WERI-Rb-1 (cell line): ENCODE measurements at regions not wholly inside any gene's neighbourhood (a gene's known extent, or its start where the extent isn't known, plus 50 kb on each side); places are given as distances from the start of the nearest gene placed in this dataset.
A peak's percentile ranks its signal among the peaks of the same experiment; 100 is the strongest.

Source experiments
- DNase-seq: peaks from one replicate; pipeline ENCODE4 v3.0.0-alpha.2; 2020
- H3K27ac ChIP-seq: fragments of 250-450 bp; sonication (Bioruptor Pico); 2 replicates; pipeline ENCODE4 v1.5.1; 2020; ENCODE audit warnings: mild to moderate bottlenecking, moderate library complexity
- H3K27me3 ChIP-seq: fragments of 250-450 bp; sonication (Bioruptor Pico); 2 replicates; pipeline ENCODE4 v1.5.1; 2021; ENCODE audit warnings: mild to moderate bottlenecking, low read depth, moderate library complexity; ENCODE audit not compliant: insufficient read depth, severe bottlenecking
- H3K36me3 ChIP-seq: fragments of 250-450 bp; sonication (Bioruptor Pico); 2 replicates; pipeline ENCODE4 v1.5.1; 2020; ENCODE audit warnings: mild to moderate bottlenecking, moderate library complexity
- H3K4me3 ChIP-seq: 2 replicates; pipeline ENCODE4 v1.5.1; 2011; ENCODE audit warnings: low read depth, mild to moderate bottlenecking, control low read depth, low read length
- H3K9me3 ChIP-seq: fragments of 250-450 bp; sonication (Bioruptor Pico); 2 replicates; pipeline ENCODE4 v1.5.1; 2021; ENCODE audit warnings: mild to moderate bottlenecking, moderate library complexity; ENCODE audit not compliant: severe bottlenecking
- CTCF ChIP-seq: IDR thresholded peaks from 2 replicates; pipeline ENCODE4 v1.5.1; 2011; ENCODE audit warnings: low read depth, mild to moderate bottlenecking, control low read depth, inconsistent platforms, low read length

GRCh38 chr2:34107811-34108210 lies 508.7 kb upstream of the FAM98A start:
- Histone ChIP-seq H3K4me3 (no peak overlapping the region), H3K9me3 (no peaks in the 10 kb centered on the region), H3K36me3 (no peaks in the 10 kb centered on the region), H3K27ac (no peak overlapping the region), H3K27me3 (no peaks in the 10 kb centered on the region)
- no peak for TF ChIP-seq CTCF
- no peak for DNase-seq

GRCh38 chr2:34105006-34105767 lies 506.1 kb upstream of the FAM98A start:
- no peak overlapping the region for H3K27ac ChIP-seq

GRCh38 chr2:34104601-34105000 lies 505.5 kb upstream of the FAM98A start:
- H3K27ac ChIP-seq = no peak overlapping the region
- H3K9me3 ChIP-seq = no peaks in the 10 kb centered on the region

More at GRCh38 chr2:34105006-34105767, 506.1 kb upstream of the FAM98A start:
- no peaks in the 10 kb centered on the region for H3K36me3 ChIP-seq
- no peak for TF ChIP-seq CTCF
- no peaks in the 10 kb centered on the region for H3K9me3 ChIP-seq
- no peaks in the 10 kb centered on the region for H3K27me3 ChIP-seq
- no peak for DNase-seq
- H3K4me3 ChIP-seq = no peak overlapping the region

GRCh38 chr2:34103437-34103836 lies 504.3 kb upstream of the FAM98A start:
- no peak for TF ChIP-seq CTCF
- Histone ChIP-seq H3K9me3 (no peaks in the 10 kb centered on the region), H3K27ac (no peak overlapping the region), H3K4me3 (no peak overlapping the region), H3K36me3 (no peaks in the 10 kb centered on the region), H3K27me3 (no peaks in the 10 kb centered on the region)
- no peak for DNase-seq

More at GRCh38 chr2:34104601-34105000, 505.5 kb upstream of the FAM98A start:
- DNase-seq = no peak
- Histone ChIP-seq H3K36me3 (no peaks in the 10 kb centered on the region), H3K27me3 (no peaks in the 10 kb centered on the region), H3K4me3 (no peak overlapping the region)
- TF ChIP-seq CTCF = no peak

- no peak for TF ChIP-seq CTCF
- DNase-seq = no peak
- no peaks in the 10 kb centered on the region for H3K27me3 ChIP-seq
- no peaks in the 10 kb centered on the region for H3K9me3 ChIP-seq
- H3K36me3 ChIP-seq = no peaks in the 10 kb centered on the region
- H3K4me3 ChIP-seq = no peak overlapping the region
- no peak overlapping the region for H3K27ac ChIP-seq
These were observed 503.2 kb upstream of the FAM98A start for GRCh38 chr2:34102339-34102738.

GRCh38 chr2:34099377-34099776 lies 500.3 kb upstream of the FAM98A start:
- no peaks in the 10 kb centered on the region for H3K9me3 ChIP-seq
- H3K36me3 ChIP-seq = no peaks in the 10 kb centered on the region
- H3K27ac ChIP-seq = no peak overlapping the region; the same call in 1 of the 2 replicates
- no peak overlapping the region for H3K4me3 ChIP-seq
- TF ChIP-seq CTCF = no peak
- peak; percentile 16 for DNase-seq
- no peaks in the 10 kb centered on the region for H3K27me3 ChIP-seq
